ENCODE measurements at regions not wholly inside any gene's neighbourhood (a gene's known extent, or its start where the extent isn't known, plus 50 kb on each side); places are given as distances from the start of the nearest gene placed in this dataset.

- no peak for DNase-seq (ENCODE audit: low spot score)
These were observed 98.2 kb upstream of the GCFC2 start for GRCh38 chr2:75808793-75809535.

GRCh38 chr2:75807992-75808391, 97.3 kb upstream of the GCFC2 start:
- DNase-seq (ENCODE audit: low spot score), result no peak

- no peak for DNase-seq (ENCODE audit: low spot score)
These were observed 90.7 kb upstream of the GCFC2 start for GRCh38 chr2:75801234-75801982.

- DNase-seq (ENCODE audit: low spot score), result no peak
These were observed 89.7 kb upstream of the GCFC2 start for GRCh38 chr2:75800456-75800855.

- DNase-seq (ENCODE audit: low spot score), result no peak
These were observed 89.1 kb upstream of the GCFC2 start for GRCh38 chr2:75799859-75800258.

GRCh38 chr2:75798569-75798968, 87.9 kb upstream of the GCFC2 start:
- DNase-seq (ENCODE audit: low spot score), result no peak

GRCh38 chr2:75792996-75793395, 82.3 kb upstream of the GCFC2 start:
- DNase-seq (ENCODE audit: low spot score), result no peak

GRCh38 chr2:75792146-75792545, 81.4 kb upstream of the GCFC2 start:
- DNase-seq (ENCODE audit: low spot score), result no peak

GRCh38 chr2:75790814-75791467, 80.2 kb upstream of the GCFC2 start:
- no peak for DNase-seq (ENCODE audit: low spot score)

- no peak for DNase-seq (ENCODE audit: low spot score)
These were observed 79.6 kb upstream of the GCFC2 start for GRCh38 chr2:75790121-75790813.

GRCh38 chr2:75788902-75789301, 78.2 kb upstream of the GCFC2 start:
- no peak for DNase-seq (ENCODE audit: low spot score)

GRCh38 chr2:75788154-75788553, 77.4 kb upstream of the GCFC2 start:
- DNase-seq (ENCODE audit: low spot score), result no peak

GRCh38 chr2:75787532-75788132, 76.9 kb upstream of the GCFC2 start:
- no peak for DNase-seq (ENCODE audit: low spot score)

- no peak for DNase-seq (ENCODE audit: low spot score)
These were observed 64.7 kb upstream of the GCFC2 start for GRCh38 chr2:75775311-75775823.

GRCh38 chr2:75772908-75773630, 62.4 kb upstream of the GCFC2 start:
- no peak for DNase-seq (ENCODE audit: low spot score)

GRCh38 chr2:75765798-75766197, 55.1 kb upstream of the GCFC2 start:
- no peak for DNase-seq (ENCODE audit: low spot score)

- DNase-seq (ENCODE audit: low spot score), result no peak
These were observed 53.9 kb upstream of the GCFC2 start for GRCh38 chr2:75764611-75765010.
